NCI-H446 (cell line): ENCODE measurements at regions not wholly inside any gene's neighbourhood (a gene's known extent, or its start where the extent isn't known, plus 50 kb on each side); places are given as distances from the start of the nearest gene placed in this dataset.
A peak's percentile ranks its signal among the peaks of the same experiment; 100 is the strongest.
"Not testable (repeated sequence)": the region's sequence is repeated elsewhere in the genome, so short reads cannot be mapped to it uniquely, and the experiment has no call there.

ENCODE experiments used
- DNase-seq, 2 experiments: peaks; one replicate each; lab custom pipeline; 2025; lab: John Stamatoyannopoulos, UW

DNA sequence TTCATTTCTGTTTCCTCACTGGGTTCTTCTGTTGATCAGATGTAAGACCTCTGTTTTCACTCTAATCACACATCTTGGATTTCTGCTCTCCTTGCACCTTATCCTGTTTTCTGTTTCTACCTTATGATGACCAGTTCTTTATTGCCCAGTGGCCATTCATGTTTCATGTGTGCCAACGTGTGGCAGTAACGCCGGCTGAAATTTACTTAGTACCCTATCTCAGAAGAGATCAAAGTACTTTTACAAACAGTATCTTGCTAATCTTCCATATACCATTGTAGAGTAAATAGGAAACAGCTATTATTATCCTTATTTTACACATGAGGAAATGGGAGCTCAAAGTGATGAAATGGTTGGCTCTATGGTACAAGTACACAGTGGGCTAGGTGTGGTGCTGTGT, 74.0 kb downstream of the GATA3 start:
- DNase-seq: no peak

DNA sequence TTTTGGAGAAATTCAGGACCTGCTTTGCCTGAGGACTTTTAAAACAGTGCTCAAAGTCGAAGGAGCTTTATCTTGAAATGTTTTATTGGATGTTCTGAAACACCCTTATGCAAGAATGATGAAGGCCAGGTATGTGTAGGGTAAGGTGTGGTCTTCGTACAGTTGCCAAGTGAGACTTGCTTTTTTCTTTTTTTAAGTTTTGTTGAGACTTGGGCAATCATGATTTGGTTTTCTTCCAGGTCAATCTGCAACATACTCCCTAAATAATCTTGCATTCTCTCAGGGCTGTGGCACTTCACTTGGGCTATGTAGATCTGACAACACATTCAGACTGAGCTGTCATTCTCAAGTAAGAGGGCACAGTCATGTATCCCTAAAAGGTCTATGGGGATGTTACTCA, 75.0 kb downstream of the GATA3 start:
- no peak for DNase-seq

DNA sequence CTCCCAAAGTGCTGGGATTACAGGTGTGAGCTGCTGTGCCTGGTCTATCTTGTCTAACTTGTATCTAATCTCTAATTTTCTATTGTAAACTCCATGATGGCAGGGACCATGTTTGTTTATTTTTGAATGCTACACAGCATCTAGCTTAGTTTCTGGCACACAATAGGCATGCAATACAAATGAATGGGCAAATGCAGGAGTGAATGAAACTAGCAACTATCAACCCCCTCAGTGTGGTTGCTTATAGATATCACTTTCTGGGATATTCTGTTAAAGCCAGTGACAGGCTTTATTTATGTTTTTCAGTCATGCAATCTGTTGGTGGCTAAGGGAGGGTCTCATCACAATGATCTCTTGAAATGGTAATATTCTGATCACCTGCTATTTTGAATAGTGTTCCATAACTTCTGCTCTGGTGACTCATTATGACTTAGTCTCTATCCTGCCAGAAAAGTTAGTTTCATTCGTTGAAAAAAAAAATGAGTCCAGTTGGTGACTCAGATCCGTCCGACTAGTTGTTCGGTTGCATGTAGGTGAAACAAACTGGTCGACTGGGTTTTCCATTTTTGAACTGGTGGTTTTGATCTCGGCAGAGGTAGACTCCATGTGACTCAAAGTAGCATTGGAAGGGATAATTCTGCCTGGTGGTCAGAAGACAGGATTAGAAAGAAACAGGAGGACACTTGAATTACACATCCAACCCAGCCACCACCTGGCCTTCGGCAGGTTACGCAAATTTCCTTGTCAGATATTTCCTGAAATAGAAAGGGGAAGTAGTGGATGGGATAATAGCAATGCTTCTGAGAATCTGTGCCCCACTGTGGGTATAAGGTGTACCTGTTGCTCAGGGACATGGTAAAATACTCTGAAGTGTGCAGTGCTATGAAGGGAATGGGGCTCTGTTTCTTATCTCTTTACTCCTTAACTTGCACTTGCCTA, 76.8 kb downstream of the GATA3 start:
- DNase-seq: no peak

DNA sequence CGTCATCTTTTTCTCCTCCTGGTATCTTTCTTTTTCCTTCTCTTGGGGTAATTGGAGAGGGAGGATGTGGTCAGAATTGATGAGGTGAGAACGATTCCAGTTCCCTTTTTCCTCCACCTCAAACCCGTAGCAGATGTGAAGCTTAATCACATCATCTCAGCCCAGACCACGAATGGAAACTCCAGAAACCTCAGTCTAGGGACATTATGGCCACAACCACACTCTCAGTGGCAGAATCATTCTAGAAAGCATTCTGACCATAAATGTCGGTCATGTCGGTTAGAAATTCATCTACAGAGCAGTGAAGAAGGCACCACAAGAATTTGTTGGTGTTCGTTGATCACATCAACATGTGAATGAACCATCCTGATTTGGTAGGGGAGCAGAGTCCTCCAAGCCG, 78.7 kb downstream of the GATA3 start:
- no peak for DNase-seq

DNA sequence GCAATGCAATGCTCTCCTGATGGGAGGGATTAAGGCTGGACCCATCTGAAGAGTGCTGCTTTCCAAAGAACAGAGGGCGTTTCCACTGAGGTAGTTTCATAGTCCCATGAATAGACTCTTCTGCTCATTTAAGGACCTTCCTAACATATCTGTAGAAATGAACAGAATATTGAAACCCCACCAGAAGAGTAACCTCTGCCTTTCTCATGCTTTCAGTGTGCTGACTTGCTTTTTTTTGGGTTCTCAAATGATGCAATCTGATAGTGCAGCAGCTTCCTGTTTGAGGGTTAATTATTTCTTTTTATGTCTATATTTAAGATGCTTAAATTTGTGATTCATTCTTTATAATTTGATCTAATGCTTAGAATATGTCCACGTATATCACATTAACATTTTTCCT, 82.2 kb downstream of the GATA3 start:
- no peak for DNase-seq

DNA sequence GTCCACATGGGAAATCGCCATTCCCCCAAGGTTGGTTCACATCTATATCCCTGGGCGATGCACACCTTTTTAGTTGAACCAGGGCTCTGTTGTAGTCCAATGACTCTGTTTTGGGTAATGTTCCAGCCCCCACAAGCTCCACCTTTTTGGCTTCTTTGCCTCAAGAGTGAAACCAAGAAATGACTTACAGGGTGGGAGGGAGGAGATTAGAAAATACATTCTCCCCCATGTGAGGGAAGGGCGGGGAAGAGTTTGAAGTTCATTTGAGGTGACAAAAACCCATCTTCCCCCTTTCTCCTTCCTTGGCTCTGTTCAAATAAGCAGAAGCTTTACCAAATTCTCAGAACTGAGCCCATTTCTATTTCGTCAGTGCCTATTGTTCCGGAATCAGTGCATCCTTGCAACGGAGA, 82.8 kb downstream of the GATA3 start:
- DNase-seq: no peak

DNA sequence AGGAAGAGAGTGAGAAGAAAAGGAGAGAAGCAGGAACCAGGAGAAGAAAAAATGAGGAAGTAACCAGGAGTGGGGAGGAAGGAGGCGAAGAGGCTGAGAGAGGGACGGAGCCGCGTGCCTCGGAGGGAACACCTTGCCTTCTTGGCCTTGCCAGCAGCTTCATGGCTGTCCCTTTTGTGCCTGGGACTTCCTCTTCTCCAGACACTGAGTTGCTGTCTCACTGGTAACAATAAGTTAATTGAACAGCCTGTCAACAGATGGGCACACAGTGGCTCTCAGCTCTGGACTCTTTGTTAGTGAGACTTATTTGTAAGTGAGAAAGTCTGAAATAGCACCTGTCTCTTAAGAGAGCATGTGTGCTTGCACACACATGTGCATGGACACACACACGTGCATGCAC, 83.2 kb downstream of the GATA3 start:
- no peak for DNase-seq

DNA sequence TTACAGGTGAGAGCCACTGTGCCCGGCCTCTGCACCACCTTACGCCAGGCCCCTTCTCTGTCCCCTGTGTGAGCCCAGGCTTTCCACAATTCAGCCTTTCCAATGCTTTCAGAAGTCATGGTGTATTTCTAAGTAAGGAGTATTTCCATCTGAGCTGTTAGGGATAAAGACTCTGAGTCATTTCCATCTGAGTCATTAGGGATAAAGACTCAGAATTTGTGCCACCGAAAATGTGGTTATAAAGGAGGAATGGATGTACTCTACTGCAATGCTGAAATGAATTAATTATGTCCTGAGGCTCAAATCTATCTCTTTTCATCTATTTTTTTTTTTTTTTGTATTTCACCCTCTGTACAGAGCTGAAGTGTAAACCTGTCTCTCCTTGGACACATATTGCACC, 84.0 kb downstream of the GATA3 start:
- DNase-seq: no peak

DNA sequence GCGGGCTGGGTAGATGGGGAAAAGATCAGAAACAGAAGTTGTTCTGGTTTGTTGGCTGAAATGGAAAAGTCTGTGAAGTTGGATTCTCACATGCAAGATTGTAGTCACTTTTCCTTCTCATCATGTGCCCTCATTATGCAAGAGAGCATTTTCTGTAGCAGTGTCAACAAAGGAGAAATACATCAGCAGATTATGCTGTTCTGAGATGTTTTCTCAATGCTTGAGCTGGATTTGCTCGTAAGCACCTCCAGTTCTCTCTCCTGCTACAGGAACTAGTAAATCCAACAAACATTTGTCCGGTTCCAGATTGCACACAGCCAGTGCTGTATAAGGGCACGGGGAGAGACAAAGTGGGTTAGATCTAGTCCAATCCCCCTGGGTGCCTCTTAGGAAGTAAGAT, 90.0 kb downstream of the GATA3 start:
- DNase-seq: no peak

DNA sequence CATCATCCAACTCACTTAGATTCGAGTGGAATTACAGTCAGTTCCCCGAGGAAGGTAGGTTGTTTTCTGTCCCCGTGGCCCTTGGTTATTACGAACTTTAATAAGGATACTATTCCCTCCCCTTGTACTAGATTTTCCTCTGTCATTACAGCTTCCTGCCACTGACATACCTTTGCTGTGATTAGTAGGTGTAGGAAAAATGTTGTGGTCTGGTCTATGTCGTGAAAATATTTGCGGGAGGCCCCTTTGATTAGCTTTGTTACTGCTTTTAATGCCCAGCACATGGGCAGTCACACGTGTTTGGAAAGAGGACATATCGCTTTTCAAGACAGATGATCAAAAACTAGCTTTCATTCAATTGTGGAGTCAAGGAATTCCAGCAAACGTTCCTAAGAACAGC, 92.2 kb downstream of the GATA3 start:
- DNase-seq: no peak

DNA sequence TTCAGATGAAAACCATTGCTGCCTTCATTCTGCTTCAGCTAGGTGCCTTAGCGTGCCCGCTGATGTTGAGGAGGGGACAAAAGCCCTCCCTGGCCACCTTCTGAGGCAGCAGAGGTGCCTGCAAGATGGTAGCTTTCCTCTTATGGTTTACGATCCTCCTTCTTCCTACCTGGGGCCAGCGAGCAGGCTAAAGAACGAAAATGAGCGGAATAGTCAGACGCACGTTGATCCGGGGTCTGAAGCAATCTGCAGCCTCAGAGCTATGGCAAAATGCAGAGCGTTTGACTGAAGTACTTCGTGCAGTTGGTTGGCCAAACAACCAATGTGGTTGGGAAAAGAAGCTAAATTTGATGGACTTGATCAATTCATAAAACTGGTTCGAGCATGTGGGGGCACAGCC, 95.5 kb downstream of the GATA3 start:
- no peak for DNase-seq

DNA sequence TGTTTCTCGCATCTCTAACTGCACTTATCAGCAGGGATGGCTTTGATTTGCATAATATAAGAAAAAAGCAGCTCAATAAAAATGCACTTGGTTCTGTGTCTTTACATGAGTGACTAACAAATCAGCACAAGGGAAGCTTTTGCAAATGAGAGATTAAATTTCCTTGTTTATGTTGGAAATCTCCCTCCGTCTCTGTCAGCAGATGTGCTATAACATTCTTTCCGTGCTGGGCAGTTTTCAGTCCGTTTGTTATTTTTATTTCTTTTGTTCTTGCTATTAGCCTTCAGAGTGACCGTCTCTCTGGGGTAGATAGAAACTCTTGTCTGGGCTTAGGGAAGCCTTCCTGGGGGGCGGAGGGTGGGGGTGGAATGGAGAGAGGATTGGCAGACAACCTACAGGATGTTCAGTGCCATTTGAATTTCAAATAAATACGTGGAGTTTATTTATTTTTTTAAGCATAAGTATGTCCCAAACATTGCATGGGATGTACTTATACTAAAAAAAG, 96.0 kb downstream of the GATA3 start:
- DNase-seq: no peak

DNA sequence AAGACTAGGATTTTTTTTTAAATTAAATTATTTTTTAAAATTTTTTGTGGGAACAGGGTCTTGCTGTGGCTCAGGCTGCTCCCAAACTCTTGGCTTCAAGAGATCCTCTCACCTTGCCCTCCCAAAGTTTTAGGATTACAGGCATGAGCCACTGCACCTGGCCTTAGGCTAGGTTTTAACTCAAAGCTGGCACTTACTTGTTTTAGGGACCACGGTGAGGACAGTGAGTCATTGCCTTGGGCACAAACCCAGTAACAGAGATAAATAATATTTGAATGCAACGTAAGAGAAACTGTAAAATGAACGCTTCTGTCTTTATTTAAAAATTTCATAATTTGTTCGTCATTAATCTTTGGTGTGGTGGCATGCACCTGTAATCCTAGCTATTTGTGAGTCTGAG, 96.6 kb downstream of the GATA3 start:
- no peak for DNase-seq

DNA sequence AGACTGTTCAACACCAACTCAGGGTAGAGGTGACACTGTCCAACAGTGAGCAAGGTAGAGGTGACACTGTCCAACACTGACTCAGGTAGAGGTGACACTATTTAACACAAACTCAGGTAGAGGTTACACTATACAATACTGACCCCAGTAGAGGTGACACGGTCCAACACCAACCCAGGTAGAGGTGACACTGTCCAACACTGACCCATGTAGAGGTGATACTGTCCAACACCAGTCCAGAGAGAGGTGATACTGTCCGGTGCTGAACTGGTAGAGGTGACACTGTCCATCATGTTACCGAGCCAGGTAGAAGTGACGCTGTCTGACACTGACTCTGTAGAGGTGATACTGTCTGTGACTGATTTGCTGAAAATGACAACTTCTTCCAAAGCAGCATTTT, 102.4 kb downstream of the GATA3 start:
- DNase-seq: no peak

DNA sequence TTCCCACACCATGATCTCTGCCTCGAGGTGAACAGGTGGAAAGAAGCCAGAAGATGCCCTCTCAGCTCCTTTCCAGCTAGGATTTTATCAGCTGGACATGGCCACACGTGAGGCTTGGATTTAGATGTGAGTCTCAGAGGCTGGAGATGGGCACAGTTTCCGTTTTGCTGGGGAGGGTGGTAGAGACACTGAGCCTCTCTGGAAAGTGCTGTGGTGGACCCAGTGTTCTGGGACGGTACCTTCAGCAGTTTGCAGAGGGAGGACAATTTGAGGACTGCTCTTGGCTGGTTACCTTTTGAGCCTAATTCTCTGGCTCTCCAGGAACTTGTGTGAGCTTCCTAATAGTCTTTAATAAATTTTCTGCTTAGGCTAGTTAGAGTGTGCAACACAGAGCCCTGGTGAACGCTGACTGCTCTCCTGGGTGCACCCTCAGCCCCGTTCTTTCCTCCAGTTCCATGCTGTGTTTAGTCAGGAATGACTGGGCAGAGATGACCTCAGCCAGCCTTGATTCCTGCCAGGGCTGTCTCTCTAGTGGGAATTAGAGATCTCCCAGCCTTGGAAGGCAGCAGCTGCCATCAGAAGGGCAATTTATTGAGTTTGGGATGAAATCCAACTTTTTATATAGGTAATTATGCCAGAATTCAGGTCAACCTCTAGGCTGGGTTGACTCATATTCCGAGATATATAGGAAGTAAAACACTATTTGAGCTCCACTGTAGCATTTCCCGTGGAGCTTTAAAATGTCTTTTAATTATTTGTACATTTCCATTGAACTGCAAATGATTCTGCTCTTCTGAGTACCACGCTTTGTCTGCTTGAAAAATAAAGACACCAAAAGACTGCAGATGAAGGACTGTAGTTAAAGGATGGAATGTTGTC, 103.9 kb downstream of the GATA3 start:
- peak; percentile 17 to 55 for DNase-seq

DNA sequence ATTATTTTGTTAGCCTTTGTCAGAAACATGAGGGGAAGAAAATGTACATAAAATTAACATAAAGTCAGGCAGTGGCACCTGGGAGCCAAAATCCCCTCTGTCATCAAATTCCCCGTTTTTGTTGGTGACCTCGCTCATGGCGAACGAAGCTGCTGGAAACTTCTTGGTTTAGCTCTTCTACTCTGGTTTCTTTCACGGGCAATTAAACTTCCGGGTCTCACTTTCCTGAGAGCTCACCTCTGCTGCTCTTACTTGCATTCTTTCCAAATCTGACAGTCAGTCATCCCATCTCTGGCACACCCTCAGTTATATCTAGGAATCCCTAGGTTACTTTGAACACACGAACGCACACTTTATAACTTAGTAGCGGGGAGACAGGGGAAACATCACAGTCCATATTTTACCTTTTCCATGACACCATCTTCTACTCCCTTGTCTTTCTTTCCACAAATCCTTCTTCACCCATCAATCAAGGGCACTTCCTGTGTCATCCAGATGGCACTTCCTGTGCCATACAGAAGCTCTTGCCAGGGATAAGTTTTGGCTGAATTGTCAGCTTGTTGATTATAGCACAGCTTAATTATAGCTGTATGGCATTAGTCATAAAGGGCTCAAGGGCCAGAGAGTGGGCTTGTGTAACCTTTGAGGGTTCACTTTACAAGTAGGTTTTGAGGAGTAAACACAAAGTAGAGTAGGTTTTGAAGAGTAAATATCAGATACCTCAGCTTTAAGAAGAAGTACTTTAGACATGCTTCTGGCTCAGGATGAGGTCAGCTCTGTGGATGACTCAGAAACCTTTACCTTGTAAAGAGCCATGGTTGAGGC, 105.1 kb downstream of the GATA3 start:
- DNase-seq: peak in 1 of 2 experiments; percentile 30

DNA sequence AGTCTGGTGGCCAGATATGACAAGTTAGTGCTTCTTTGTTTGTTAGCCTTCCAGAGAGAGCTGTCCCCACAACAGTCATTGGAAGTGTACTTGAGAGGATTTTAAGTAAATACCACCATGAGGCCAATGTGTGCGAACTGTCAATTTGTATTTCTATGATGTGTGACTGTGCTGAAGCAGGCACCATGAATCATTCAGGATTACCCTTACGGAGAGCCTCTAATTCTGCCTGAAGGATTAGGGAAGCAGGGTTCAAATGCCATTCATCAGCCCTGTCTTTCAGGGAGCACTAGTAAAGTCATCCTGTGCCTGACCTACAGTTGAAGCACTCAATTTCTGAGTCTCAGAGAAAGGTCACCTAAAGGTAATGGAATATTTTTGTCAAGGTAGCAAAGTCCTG, 109.3 kb downstream of the GATA3 start:
- DNase-seq: no peak

DNA sequence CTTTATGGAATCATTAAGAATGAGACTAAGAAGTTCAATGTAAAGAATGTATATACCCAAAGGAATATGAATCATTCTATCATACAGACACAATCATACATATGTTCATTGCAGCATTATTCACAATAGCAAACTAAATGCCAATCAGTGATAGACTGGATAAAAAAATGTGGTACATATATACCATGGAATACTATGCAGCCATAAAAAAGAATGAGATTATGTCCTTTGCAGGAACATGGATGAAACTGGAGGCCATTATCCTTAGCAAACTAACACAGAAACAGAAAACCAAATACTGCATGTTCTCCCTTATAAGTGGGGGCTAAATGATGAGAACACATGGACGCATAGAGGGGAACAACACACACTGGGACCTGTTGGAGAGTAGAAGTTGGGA, 110.2 kb downstream of the GATA3 start:
- not testable (repeated sequence) for DNase-seq

DNA sequence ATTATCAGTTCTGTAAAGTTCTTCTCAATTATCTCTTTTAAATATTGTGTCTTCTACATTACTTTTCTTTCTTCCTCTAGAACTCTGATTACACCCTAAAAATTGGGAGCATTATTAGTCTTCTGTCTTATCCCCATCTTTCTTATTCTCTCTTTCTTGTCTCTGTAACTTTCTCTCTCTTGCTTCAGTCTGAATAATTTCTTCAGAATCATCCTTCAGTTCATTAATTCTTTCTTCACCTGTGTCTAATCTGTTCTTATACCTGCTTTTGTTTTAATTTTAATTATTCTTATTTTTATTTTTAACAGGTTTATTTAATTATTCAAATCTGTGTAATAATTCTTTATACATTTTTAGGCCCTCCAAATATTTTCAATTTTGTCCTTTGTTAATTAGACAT, 114.3 kb downstream of the GATA3 start:
- no peak for DNase-seq

DNA sequence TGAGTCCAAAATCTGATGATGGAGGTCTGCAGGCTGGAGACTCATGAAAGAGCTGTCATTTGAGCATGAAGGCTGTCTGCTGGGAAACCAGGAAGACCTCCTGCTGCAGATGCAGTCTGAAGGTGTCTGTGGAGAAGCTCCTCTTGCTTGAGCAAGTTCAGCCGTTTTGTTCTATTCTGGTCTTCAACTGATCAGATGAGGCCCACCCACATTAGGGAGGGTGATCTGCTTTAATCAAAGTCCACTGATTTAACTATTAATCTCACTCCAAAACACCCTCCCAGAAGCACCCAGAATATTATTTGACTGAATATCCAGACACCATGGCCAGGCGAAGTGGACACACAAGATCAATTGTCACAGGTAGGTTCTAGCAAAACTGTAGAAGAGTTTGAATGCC, 116.5 kb downstream of the GATA3 start:
- DNase-seq: no peak

DNA sequence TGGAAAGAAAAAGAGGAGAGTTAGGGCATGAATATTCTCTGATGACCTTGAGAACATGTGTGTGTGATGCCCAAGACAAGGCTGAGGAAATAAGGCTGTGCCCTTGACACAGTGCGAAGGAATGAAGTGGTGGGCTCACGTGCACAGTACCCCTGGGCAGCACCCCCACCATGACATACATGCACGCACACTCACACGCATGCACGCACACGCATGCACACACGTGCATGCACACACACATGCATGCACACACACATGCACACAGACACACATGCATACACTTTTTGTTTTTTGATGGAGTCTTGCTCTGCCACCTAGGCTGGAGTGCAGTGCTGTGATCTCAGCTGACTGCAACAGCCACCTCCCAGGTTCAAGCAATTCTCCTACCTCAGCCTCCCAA, 118.1 kb downstream of the GATA3 start:
- DNase-seq: no peak

DNA sequence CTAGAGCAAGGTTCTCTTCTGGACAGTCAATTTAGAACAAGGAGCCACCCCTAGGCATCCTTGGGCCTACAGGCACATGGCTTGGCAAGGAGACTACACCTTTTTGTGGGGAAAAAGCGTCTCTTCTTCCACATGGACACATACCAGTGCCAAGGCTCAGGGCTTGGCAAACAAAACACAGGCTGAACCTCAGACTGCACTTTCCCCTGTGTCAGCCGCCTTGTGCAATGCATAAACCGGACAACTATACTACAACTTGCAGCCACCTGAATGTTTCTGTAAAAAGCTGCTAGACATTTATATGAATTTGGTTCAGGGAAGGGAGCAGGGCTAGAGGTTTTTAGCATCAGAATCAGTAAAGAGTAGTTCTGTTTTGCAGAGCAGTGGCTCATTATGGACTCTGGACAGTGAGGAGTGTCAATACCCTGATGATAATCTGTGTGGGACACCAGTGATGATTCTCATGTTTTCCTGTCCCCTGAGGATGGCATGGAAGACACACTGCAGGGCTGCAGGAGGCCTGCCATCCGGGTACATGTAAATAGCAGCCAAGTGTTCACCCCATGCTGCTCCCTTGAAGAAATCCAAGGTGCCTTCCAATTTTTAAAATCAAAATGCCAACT, 118.9 kb downstream of the GATA3 start:
- DNase-seq: no peak
